ENCODE measurements at regions not wholly inside any gene's neighbourhood (a gene's known extent, or its start where the extent isn't known, plus 50 kb on each side); places are given as distances from the start of the nearest gene placed in this dataset.

DNA sequence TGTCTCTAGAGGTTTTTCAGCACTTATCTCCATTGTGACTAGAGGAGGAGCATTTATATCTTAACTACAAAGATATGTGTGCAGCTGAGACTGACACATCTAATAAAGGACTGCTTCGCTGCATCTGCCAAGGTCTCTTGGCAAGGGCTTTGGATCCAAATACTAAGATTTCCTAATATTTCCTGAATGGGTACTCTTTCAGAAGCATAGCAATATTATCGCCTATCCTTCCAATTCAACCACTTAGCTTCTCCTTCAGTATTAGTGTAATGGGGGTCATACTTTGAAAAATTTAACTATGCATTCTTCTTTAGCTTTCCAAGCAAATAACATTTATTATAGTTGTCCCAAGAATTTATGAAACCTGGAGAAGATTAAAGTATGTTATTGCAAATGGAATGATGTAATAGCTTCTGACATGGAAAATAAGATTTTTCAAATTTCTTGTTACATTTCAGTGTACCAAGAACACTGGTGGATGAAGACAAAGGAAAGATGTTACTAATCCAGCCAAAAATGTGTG lies 243.0 kb upstream of the PDE3A start:
- Histone ChIP-seq H3K9ac (ENCODE audit: low read depth in 1 of 3, low read length in 3 of 3) (no peak overlapping the region), H3K27me3 (ENCODE audit: control insufficient read depth in 3 of 3, insufficient read depth in 3 of 3, low read length in 3 of 3) (no peaks in the 10 kb centered on the region), H3K9me3 (ENCODE audit: control insufficient read depth in 3 of 3, low read length in 3 of 3) (no peaks in the 10 kb centered on the region), H3K27ac (ENCODE audit: low read depth, low read length) (no peak overlapping the region), H3K4me3 (ENCODE audit: low read length in 3 of 3) (no peak overlapping the region), H3K4me1 (ENCODE audit: control insufficient read depth in 3 of 3, insufficient read depth in 3 of 3, low read length in 3 of 3) (no peaks in the 10 kb centered on the region), H3K36me3 (ENCODE audit: control insufficient read depth in 3 of 3, insufficient read depth in 3 of 3, low read length in 3 of 3) (no peaks in the 10 kb centered on the region)

DNA sequence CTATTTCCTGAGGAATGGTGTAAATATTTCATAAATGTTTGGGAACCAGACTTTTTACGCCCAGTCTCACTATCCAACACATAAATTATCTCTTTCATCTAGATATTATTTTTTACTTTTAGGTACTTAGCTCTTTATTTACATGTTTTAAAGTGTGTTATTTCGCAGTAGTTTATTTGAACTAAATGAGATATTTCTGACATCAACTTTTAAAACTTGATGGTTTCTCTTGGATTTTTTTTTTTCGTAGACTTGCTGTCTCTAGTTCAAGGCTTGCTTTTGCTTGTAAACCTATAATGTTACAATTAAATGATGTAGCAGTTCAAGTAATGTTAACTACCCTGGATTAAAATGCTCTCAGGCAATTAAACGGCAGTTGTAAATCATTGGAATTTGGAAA lies 241.7 kb upstream of the PDE3A start:
- H3K36me3 ChIP-seq (ENCODE audit: control insufficient read depth in 3 of 3, insufficient read depth in 3 of 3, low read length in 3 of 3), result no peaks in the 10 kb centered on the region
- H3K27ac ChIP-seq (ENCODE audit: low read depth, low read length), result no peak overlapping the region
- H3K4me1 ChIP-seq (ENCODE audit: control insufficient read depth in 3 of 3, insufficient read depth in 3 of 3, low read length in 3 of 3), result no peaks in the 10 kb centered on the region

DNA sequence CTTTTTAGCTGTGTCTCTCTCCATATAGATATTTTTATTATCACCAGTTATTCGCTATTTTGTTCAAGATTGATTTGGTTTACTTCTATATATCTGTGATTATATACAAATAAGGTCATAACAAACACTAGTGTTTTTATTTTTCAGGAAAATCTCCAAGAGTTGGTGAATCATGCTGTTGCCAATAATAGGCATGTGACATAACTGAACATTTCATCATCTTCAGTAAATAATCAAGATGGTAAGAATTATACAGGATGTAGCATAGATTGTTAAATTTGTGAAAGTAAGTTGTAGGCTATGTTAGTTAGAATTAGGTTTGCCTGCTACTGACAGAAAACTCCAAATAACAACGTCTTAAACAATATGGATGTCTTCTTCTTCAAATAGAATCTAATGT lies 240.9 kb upstream of the PDE3A start:
- Histone ChIP-seq H3K9ac (ENCODE audit: low read depth in 1 of 3, low read length in 3 of 3) (no peak overlapping the region), H3K4me1 (ENCODE audit: control insufficient read depth in 3 of 3, insufficient read depth in 3 of 3, low read length in 3 of 3) (no peaks in the 10 kb centered on the region), H3K27ac (ENCODE audit: low read depth, low read length) (no peak overlapping the region), H3K27me3 (ENCODE audit: control insufficient read depth in 3 of 3, insufficient read depth in 3 of 3, low read length in 3 of 3) (no peaks in the 10 kb centered on the region), H3K9me3 (ENCODE audit: control insufficient read depth in 3 of 3, low read length in 3 of 3) (no peaks in the 10 kb centered on the region), H3K4me3 (ENCODE audit: low read length in 3 of 3) (no peak overlapping the region), H3K36me3 (ENCODE audit: control insufficient read depth in 3 of 3, insufficient read depth in 3 of 3, low read length in 3 of 3) (no peaks in the 10 kb centered on the region)

More for the DNA sequence above, 241.7 kb upstream of the PDE3A start:
- Histone ChIP-seq H3K9me3 (ENCODE audit: control insufficient read depth in 3 of 3, low read length in 3 of 3) (no peaks in the 10 kb centered on the region), H3K9ac (ENCODE audit: low read depth in 1 of 3, low read length in 3 of 3) (no peak overlapping the region), H3K27me3 (ENCODE audit: control insufficient read depth in 3 of 3, insufficient read depth in 3 of 3, low read length in 3 of 3) (no peaks in the 10 kb centered on the region), H3K4me3 (ENCODE audit: low read length in 3 of 3) (no peak overlapping the region)

DNA sequence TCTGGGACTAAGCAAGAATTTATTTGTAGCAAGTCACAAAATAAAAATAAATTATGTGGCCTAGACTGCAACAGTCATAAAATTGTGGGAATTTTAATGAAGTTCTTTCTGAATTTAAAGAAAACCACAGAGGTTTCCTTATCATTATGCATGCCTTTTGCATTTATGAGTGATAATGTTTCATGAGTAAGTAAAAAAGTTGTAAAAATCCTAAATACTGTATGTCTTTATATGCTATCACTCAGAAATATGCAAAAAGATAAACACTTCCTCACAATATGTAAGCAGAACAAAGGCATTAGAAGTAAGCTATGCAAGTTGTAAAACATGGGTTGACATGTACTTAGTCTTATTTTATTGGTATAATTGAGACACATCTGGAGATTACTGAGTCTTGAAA lies 239.4 kb upstream of the PDE3A start:
- H3K4me1 ChIP-seq (ENCODE audit: control insufficient read depth in 3 of 3, insufficient read depth in 3 of 3, low read length in 3 of 3), result no peaks in the 10 kb centered on the region
- no peaks in the 10 kb centered on the region for H3K9me3 ChIP-seq (ENCODE audit: control insufficient read depth in 3 of 3, low read length in 3 of 3)
- no peak overlapping the region for H3K9ac ChIP-seq (ENCODE audit: low read depth in 1 of 3, low read length in 3 of 3)
- H3K27me3 ChIP-seq (ENCODE audit: control insufficient read depth in 3 of 3, insufficient read depth in 3 of 3, low read length in 3 of 3), result no peaks in the 10 kb centered on the region
- no peaks in the 10 kb centered on the region for H3K36me3 ChIP-seq (ENCODE audit: control insufficient read depth in 3 of 3, insufficient read depth in 3 of 3, low read length in 3 of 3)
- no peak overlapping the region for H3K4me3 ChIP-seq (ENCODE audit: low read length in 3 of 3)
- no peak overlapping the region for H3K27ac ChIP-seq (ENCODE audit: low read depth, low read length)

DNA sequence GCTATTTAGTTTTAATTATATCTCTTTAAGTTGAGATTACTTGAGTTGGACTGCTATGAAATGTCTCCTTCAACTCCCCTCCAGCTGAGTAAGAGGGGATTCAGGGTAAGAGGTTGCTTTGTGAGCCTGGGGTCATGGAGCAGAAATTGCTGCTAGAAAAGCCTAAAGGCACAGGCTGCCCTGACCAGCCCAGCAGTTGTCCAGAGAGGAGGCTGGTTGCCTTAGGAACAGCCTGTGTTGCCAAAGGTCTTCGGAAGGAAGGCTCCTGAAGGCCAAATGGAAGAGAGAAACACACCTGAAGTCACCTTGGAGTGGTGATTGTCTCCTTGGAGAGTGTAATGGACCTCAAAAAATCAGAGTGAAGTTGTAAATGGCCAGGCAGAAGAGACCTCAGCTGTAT lies 235.5 kb upstream of the PDE3A start:
- H3K9me3 ChIP-seq (ENCODE audit: control insufficient read depth in 3 of 3, low read length in 3 of 3), result no peaks in the 10 kb centered on the region
- no peak overlapping the region for H3K9ac ChIP-seq (ENCODE audit: low read depth in 1 of 3, low read length in 3 of 3)
- H3K4me1 ChIP-seq (ENCODE audit: control insufficient read depth in 3 of 3, insufficient read depth in 3 of 3, low read length in 3 of 3), result no peaks in the 10 kb centered on the region
- H3K4me3 ChIP-seq (ENCODE audit: low read length in 3 of 3), result no peak overlapping the region
- H3K27me3 ChIP-seq (ENCODE audit: control insufficient read depth in 3 of 3, insufficient read depth in 3 of 3, low read length in 3 of 3), result no peaks in the 10 kb centered on the region
- no peak overlapping the region for H3K27ac ChIP-seq (ENCODE audit: low read depth, low read length)
- H3K36me3 ChIP-seq (ENCODE audit: control insufficient read depth in 3 of 3, insufficient read depth in 3 of 3, low read length in 3 of 3), result no peaks in the 10 kb centered on the region

DNA sequence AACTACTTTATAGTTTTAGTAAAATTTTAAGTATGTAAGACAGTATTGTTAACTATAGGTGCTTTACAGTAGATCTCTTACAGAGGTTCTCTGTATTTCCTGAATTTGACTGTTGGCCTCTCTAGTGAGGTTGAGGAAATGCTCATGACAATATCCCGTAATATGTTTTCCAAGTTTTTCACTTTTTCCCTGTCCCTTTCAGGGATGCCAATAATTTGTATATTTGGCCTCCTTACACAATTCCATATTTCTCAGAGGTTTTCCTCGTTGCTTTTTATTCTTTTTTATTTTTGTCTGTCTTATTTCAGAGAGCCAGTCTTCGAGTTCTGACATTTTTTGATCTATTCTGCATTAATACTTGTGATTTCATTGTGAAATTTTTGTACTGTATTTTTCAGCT lies 233.7 kb upstream of the PDE3A start:
- Histone ChIP-seq H3K9ac (ENCODE audit: low read depth in 1 of 3, low read length in 3 of 3) (no peak overlapping the region), H3K4me3 (ENCODE audit: low read length in 3 of 3) (no peak overlapping the region), H3K36me3 (ENCODE audit: control insufficient read depth in 3 of 3, insufficient read depth in 3 of 3, low read length in 3 of 3) (no peaks in the 10 kb centered on the region), H3K9me3 (ENCODE audit: control insufficient read depth in 3 of 3, low read length in 3 of 3) (no peaks in the 10 kb centered on the region), H3K4me1 (ENCODE audit: control insufficient read depth in 3 of 3, insufficient read depth in 3 of 3, low read length in 3 of 3) (no peaks in the 10 kb centered on the region), H3K27ac (ENCODE audit: low read depth, low read length) (no peak overlapping the region), H3K27me3 (ENCODE audit: control insufficient read depth in 3 of 3, insufficient read depth in 3 of 3, low read length in 3 of 3) (no peaks in the 10 kb centered on the region)

DNA sequence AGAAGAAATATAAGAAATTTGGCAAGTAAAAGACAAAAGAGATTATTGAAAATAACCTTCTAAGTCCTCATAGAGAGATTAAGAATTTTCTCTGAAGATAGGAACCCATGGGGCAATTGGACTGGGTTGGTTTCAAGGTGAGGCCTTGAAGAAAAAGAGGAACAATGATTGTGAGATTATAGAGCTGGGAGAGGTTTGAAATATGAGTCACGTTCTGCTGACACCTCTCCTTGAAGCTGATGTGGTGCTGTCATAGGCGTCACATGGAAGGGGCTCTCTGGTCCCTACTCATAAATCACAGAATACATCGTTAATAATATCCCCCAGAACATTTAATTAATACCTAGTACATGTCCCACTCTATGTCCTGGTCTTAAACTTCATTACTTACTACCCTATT lies 227.6 kb upstream of the PDE3A start:
- H3K4me3 ChIP-seq (ENCODE audit: low read length in 3 of 3), result no peak overlapping the region
- H3K36me3 ChIP-seq (ENCODE audit: control insufficient read depth in 3 of 3, insufficient read depth in 3 of 3, low read length in 3 of 3), result no peaks in the 10 kb centered on the region
- no peaks in the 10 kb centered on the region for H3K4me1 ChIP-seq (ENCODE audit: control insufficient read depth in 3 of 3, insufficient read depth in 3 of 3, low read length in 3 of 3)
- no peak overlapping the region for H3K27ac ChIP-seq (ENCODE audit: low read depth, low read length)
- no peak overlapping the region for H3K9ac ChIP-seq (ENCODE audit: low read depth in 1 of 3, low read length in 3 of 3)
- H3K9me3 ChIP-seq (ENCODE audit: control insufficient read depth in 3 of 3, low read length in 3 of 3), result no peaks in the 10 kb centered on the region
- H3K27me3 ChIP-seq (ENCODE audit: control insufficient read depth in 3 of 3, insufficient read depth in 3 of 3, low read length in 3 of 3), result no peaks in the 10 kb centered on the region

DNA sequence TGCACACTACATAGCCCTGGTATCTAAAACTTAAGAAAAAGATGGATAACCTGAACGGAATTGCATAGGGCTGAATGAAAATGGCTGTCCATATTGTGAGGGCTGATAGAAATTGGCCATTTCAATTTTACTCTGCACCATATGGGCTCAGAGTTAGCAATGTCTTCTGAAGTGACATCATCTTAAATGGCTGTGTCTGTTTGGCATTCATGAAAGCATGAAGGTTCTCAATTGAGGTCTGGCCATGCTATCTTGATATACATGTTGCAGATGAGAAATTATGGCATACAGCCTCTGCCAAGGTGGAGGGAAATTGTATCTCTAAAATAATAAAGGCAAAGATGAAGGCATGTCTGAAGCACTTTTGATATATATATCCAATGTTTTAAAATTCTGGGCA lies 226.0 kb upstream of the PDE3A start:
- Histone ChIP-seq H3K9ac (ENCODE audit: low read depth in 1 of 3, low read length in 3 of 3) (no peak overlapping the region), H3K27ac (ENCODE audit: low read depth, low read length) (no peak overlapping the region), H3K27me3 (ENCODE audit: control insufficient read depth in 3 of 3, insufficient read depth in 3 of 3, low read length in 3 of 3) (no peaks in the 10 kb centered on the region), H3K36me3 (ENCODE audit: control insufficient read depth in 3 of 3, insufficient read depth in 3 of 3, low read length in 3 of 3) (no peaks in the 10 kb centered on the region), H3K4me1 (ENCODE audit: control insufficient read depth in 3 of 3, insufficient read depth in 3 of 3, low read length in 3 of 3) (no peaks in the 10 kb centered on the region), H3K9me3 (ENCODE audit: control insufficient read depth in 3 of 3, low read length in 3 of 3) (no peaks in the 10 kb centered on the region), H3K4me3 (ENCODE audit: low read length in 3 of 3) (no peak overlapping the region)

DNA sequence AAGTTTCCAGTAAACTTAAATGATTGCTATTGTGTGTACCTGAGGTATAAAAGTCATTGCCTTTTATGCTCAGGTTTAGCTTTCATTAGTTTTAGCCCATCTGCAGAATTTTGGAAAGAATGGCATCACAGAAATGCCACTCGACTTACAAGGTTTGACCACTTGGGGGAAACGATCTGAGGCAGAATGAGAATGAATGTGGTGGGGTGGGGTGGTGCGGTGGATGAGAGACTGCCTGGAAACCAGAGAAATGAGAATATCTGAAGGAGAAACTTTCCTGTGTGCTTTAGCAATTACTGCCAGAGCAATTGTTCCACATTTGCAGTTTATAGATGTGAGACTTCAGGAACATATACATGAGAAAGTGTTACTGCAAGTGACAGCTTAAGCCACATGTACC lies 225.4 kb upstream of the PDE3A start:
- Histone ChIP-seq H3K9ac (ENCODE audit: low read depth in 1 of 3, low read length in 3 of 3) (no peak overlapping the region), H3K36me3 (ENCODE audit: control insufficient read depth in 3 of 3, insufficient read depth in 3 of 3, low read length in 3 of 3) (no peaks in the 10 kb centered on the region), H3K9me3 (ENCODE audit: control insufficient read depth in 3 of 3, low read length in 3 of 3) (no peaks in the 10 kb centered on the region), H3K4me1 (ENCODE audit: control insufficient read depth in 3 of 3, insufficient read depth in 3 of 3, low read length in 3 of 3) (no peaks in the 10 kb centered on the region), H3K27ac (ENCODE audit: low read depth, low read length) (no peak overlapping the region), H3K4me3 (ENCODE audit: low read length in 3 of 3) (no peak overlapping the region), H3K27me3 (ENCODE audit: control insufficient read depth in 3 of 3, insufficient read depth in 3 of 3, low read length in 3 of 3) (no peaks in the 10 kb centered on the region)

DNA sequence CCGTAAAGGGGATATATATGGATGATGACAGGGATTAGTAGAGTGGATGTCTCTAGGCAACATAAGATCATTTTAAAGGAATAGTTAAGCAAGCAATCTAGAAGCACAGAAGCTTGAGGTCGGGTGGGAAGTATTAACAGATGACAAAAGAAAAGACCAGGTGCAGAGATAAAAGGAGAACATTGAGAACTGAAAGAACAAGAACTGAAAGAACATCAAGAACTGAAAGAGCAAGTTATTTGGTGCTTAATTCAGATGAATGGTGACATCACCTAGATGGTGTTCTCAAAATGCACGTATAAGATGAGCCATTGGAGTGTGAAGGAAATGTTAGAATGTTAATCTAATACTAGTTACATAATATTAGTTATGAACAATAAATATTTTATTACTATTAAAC lies 224.0 kb upstream of the PDE3A start:
- no peak overlapping the region for H3K27ac ChIP-seq (ENCODE audit: low read depth, low read length)
- H3K4me1 ChIP-seq (ENCODE audit: control insufficient read depth in 3 of 3, insufficient read depth in 3 of 3, low read length in 3 of 3), result no peaks in the 10 kb centered on the region
- H3K4me3 ChIP-seq (ENCODE audit: low read length in 3 of 3), result no peak overlapping the region
- H3K27me3 ChIP-seq (ENCODE audit: control insufficient read depth in 3 of 3, insufficient read depth in 3 of 3, low read length in 3 of 3), result no peaks in the 10 kb centered on the region
- no peaks in the 10 kb centered on the region for H3K36me3 ChIP-seq (ENCODE audit: control insufficient read depth in 3 of 3, insufficient read depth in 3 of 3, low read length in 3 of 3)
- no peaks in the 10 kb centered on the region for H3K9me3 ChIP-seq (ENCODE audit: control insufficient read depth in 3 of 3, low read length in 3 of 3)
- H3K9ac ChIP-seq (ENCODE audit: low read depth in 1 of 3, low read length in 3 of 3), result no peak overlapping the region

DNA sequence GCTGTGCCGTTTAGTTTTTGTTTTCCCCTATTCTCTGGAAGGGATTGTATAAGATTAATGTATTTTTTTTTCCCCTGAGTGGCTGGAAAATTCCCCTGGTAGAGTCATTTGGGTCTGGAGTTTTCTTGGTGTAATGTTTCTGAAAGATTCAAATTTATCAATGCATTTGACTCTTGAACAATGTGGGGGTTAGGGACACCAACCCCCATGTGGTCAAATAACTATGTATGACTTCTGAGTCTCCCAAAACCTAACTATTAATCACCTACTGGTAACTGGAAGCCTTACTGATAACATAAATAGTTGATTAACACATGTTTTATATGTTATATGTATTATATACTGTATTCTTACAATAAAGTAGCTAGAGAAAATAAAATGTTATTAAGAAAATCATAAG lies 220.1 kb upstream of the PDE3A start:
- Histone ChIP-seq H3K4me1 (ENCODE audit: control insufficient read depth in 3 of 3, insufficient read depth in 3 of 3, low read length in 3 of 3) (no peaks in the 10 kb centered on the region), H3K36me3 (ENCODE audit: control insufficient read depth in 3 of 3, insufficient read depth in 3 of 3, low read length in 3 of 3) (no peaks in the 10 kb centered on the region), H3K9me3 (ENCODE audit: control insufficient read depth in 3 of 3, low read length in 3 of 3) (no peaks in the 10 kb centered on the region)

More for the DNA sequence above, 220.1 kb upstream of the PDE3A start:
- Histone ChIP-seq H3K27ac (ENCODE audit: low read depth, low read length) (no peak overlapping the region), H3K27me3 (ENCODE audit: control insufficient read depth in 3 of 3, insufficient read depth in 3 of 3, low read length in 3 of 3) (no peaks in the 10 kb centered on the region), H3K9ac (ENCODE audit: low read depth in 1 of 3, low read length in 3 of 3) (no peak overlapping the region), H3K4me3 (ENCODE audit: low read length in 3 of 3) (no peak overlapping the region)

Measured in skeletal muscle tissue (tissue), 3 donors.